ENCODE measurements at regions not wholly inside any gene's neighbourhood (a gene's known extent, or its start where the extent isn't known, plus 50 kb on each side); places are given as distances from the start of the nearest gene placed in this dataset.

DNA sequence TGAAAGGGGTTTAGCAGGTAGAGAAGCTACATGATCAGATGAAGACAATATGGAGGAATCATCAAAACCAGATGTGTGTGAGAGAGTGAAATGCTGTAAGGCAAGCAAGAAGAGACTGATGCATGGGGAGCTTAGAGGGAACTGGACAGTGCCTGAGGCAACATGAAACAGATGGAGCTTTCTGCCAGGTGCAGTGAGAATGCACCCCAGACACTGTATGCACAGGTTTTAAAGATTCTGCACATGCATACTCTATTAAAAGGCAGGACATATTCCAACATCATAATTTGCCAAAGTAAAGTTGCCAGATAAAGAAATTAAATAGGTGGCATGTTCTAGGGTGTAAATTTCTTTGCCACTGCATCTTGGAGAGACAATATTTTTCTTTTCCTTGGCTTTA lies 200.1 kb downstream of the AMY1C start:
- Histone ChIP-seq H2BK5ac (ENCODE audit: insufficient read length, low read length) (no peak overlapping the region), H3K9ac (ENCODE audit: extremely low read depth, insufficient read length, low read length) (no peak overlapping the region), H3K79me2 (ENCODE audit: insufficient read depth, low read length) (no peaks in the 10 kb centered on the region), H3K27ac (ENCODE audit: insufficient read length, low read depth, low read length) (no peak overlapping the region), H3K9me3 (ENCODE audit: control insufficient read depth, low read depth, low read length) (no peaks in the 10 kb centered on the region), H3K27me3 (ENCODE audit: insufficient read depth, low read length) (no peaks in the 10 kb centered on the region), H4K91ac (ENCODE audit: insufficient read length, low read depth, low read length) (no peak overlapping the region), H3K56ac (ENCODE audit: insufficient read length, low read depth, low read length) (no peak overlapping the region), H3K18ac (ENCODE audit: insufficient read length, low read depth, low read length) (no peak overlapping the region), H3T11ph (ENCODE audit: low read length) (no peak overlapping the region), H2AFZ (ENCODE audit: low read length) (no peak overlapping the region), H3K79me1 (ENCODE audit: insufficient read depth, low read depth, low read length, poor library complexity, severe bottlenecking) (no peaks in the 10 kb centered on the region), H2AK5ac (ENCODE audit: insufficient read length, low read length) (no peak overlapping the region), H4K5ac (ENCODE audit: insufficient read length, low read depth, low read length) (no peak overlapping the region), H2BK120ac (ENCODE audit: low read depth, low read length, poor library complexity, severe bottlenecking) (no peak overlapping the region), H3K4me2 (ENCODE audit: insufficient read depth, insufficient read length, low read length) (no peak overlapping the region), H2BK20ac (ENCODE audit: low read depth, low read length, poor library complexity, severe bottlenecking) (no peak overlapping the region), H3K23me2 (ENCODE audit: insufficient read length, low read depth, low read length, poor library complexity, severe bottlenecking) (no peaks in the 10 kb centered on the region), H2BK12ac (ENCODE audit: insufficient read length, low read depth, low read length) (no peak overlapping the region), H4K8ac (replicated peaks; ENCODE audit: insufficient read length, low read depth, low read length) (no peak overlapping the region), H3K4me1 (ENCODE audit: insufficient read depth, low read length) (no peaks in the 10 kb centered on the region), H2BK15ac (ENCODE audit: low read depth, low read length) (no peak overlapping the region), H3K23ac (ENCODE audit: insufficient read length, low read depth, low read length) (no peak overlapping the region), H3K4ac (ENCODE audit: low read depth, low read length) (no peak overlapping the region), H4K20me1 (ENCODE audit: control insufficient read depth, insufficient read depth, insufficient read length) (no peaks in the 10 kb centered on the region), H3K14ac (ENCODE audit: insufficient read depth, low read length) (no peak overlapping the region)
- H3K27me3 Mint-ChIP-seq (ENCODE audit: low read depth): peaks cover 10% of the 10 kb centered on the region
- H3K4me1 Mint-ChIP-seq: peaks cover 3% of the 10 kb centered on the region in 2 experiments; a peak in 2 of 4 replicates
- H3K36me3 Mint-ChIP-seq (ENCODE audit: insufficient read depth in 1 of 3, low read depth in 3 of 3): no peaks in the 10 kb centered on the region; a peak in 1 of 7 replicates
- H3K27ac Mint-ChIP-seq: no peak overlapping the region
- no peak for DNase-seq
- no peak overlapping the region for H3K4me3 Mint-ChIP-seq
- TF ChIP-seq, protein P1, sequence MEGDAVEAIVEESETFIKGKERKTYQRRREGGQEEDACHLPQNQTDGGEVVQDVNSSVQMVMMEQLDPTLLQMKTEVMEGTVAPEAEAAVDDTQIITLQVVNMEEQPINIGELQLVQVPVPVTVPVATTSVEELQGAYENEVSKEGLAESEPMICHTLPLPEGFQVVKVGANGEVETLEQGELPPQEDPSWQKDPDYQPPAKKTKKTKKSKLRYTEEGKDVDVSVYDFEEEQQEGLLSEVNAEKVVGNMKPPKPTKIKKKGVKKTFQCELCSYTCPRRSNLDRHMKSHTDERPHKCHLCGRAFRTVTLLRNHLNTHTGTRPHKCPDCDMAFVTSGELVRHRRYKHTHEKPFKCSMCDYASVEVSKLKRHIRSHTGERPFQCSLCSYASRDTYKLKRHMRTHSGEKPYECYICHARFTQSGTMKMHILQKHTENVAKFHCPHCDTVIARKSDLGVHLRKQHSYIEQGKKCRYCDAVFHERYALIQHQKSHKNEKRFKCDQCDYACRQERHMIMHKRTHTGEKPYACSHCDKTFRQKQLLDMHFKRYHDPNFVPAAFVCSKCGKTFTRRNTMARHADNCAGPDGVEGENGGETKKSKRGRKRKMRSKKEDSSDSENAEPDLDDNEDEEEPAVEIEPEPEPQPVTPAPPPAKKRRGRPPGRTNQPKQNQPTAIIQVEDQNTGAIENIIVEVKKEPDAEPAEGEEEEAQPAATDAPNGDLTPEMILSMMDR (conservative IDR thresholded peaks at IDR 0.05): no peak
- no peaks in the 10 kb centered on the region; a peak in 1 of 5 replicates for H3K9me3 Mint-ChIP-seq

Measured in H9 (cell line).